ENCODE measurements at regions not wholly inside any gene's neighbourhood (a gene's known extent, or its start where the extent isn't known, plus 50 kb on each side); places are given as distances from the start of the nearest gene placed in this dataset.

DNA sequence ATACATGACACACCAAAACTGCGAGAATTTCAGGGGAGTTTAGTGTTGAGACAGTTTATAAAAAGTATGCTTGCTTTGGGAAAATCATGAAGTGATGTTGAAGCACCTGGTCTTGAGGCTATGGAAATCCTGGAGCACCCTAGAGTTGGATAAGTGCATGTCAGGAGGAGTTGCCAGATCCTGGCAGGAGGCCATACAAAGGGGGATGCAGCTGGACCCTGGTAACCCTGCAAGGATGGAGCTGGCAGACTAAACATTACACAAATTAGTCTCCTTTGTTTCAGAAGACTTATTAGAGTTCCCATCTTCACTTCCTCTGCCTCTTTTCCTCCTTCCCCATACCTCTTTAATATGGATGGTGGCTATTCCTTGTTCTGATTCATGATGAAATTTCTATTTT, 907.0 kb downstream of the BCL11B start:
- 0% methylated on average over 1 of the region's 1 CpG for WGBS (ENCODE audit: low lambda C conversion rate)
- Histone ChIP-seq H3K79me2 (ENCODE audit: insufficient read depth) (no peaks in the 10 kb centered on the region), H3K27me3 (ENCODE audit: insufficient read depth) (no peaks in the 10 kb centered on the region), H3K4me2 (no peak overlapping the region), H3K9ac (no peak overlapping the region), H3K27ac (ENCODE audit: low read depth in 2 of 2, low read length in 1 of 2) (no peak overlapping the region), H2AFZ (ENCODE audit: low read depth) (no peak overlapping the region), H3K4me1 (ENCODE audit: control insufficient read depth in 1 of 2, insufficient read depth in 2 of 2, low read depth in 1 of 2, low read length in 1 of 2) (no peaks in the 10 kb centered on the region), H3F3A (replicated peaks; ENCODE audit: insufficient read depth) (no peaks in the 10 kb centered on the region), H3K36me3 (replicated peaks in 1 of 2; ENCODE audit: control insufficient read depth in 1 of 2, insufficient read depth in 2 of 2, low read length in 1 of 2) (no peaks in the 10 kb centered on the region), H3K9me3 (no peaks in the 10 kb centered on the region), H4K20me1 (ENCODE audit: insufficient read depth) (no peaks in the 10 kb centered on the region), H3K9me2 (no peaks in the 10 kb centered on the region), H3K4me3 (ENCODE audit: low read depth in 2 of 2, low read length in 1 of 2) (no peak overlapping the region)
- no peak for TF ChIP-seq FOXJ3 (CRISPR knock-in tag; IDR thresholded peaks at IDR 0.05)
- TF ChIP-seq, protein P1, sequence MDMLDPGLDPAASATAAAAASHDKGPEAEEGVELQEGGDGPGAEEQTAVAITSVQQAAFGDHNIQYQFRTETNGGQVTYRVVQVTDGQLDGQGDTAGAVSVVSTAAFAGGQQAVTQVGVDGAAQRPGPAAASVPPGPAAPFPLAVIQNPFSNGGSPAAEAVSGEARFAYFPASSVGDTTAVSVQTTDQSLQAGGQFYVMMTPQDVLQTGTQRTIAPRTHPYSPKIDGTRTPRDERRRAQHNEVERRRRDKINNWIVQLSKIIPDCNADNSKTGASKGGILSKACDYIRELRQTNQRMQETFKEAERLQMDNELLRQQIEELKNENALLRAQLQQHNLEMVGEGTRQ (IDR thresholded peaks at IDR 0.05; ENCODE audit: borderline replicate concordance, low read depth, low read length), result no peak
- no peak for TF ChIP-seq FOXM1 (IDR thresholded peaks at IDR 0.05; ENCODE audit: low read depth)
- ChIA-PET CTCF (no interaction called here), POLR2A (no interaction called here)
- no peak for DNase-seq

DNA sequence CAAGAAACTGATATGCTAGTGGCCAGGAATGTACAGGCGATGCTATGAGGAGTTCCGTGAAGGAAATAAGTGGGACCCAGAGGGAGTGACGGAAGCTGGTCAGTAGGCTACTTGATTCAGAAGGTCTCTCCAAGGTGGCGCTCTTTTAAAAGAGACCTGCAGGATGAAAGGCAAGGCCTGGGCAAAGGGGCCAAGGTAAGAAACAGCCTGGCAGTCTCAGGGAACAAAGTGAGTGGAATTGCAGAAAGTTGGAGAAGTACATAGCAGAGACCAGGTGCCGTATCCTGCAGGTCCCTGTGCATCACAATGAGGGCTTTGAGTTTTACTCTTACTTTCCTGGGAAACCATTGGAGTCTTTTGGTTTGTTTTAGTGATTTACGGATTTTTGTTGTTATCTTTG, 905.6 kb downstream of the BCL11B start:
- DNase-seq, result no peak
- Histone ChIP-seq H3K4me1 (ENCODE audit: control insufficient read depth in 1 of 2, insufficient read depth in 2 of 2, low read depth in 1 of 2, low read length in 1 of 2) (no peaks in the 10 kb centered on the region), H3K9ac (no peak overlapping the region), H3F3A (replicated peaks; ENCODE audit: insufficient read depth) (no peaks in the 10 kb centered on the region), H3K9me2 (no peaks in the 10 kb centered on the region), H3K79me2 (ENCODE audit: insufficient read depth) (no peaks in the 10 kb centered on the region), H3K9me3 (no peaks in the 10 kb centered on the region), H3K36me3 (replicated peaks in 1 of 2; ENCODE audit: control insufficient read depth in 1 of 2, insufficient read depth in 2 of 2, low read length in 1 of 2) (no peaks in the 10 kb centered on the region), H3K4me2 (no peak overlapping the region), H4K20me1 (ENCODE audit: insufficient read depth) (no peaks in the 10 kb centered on the region), H3K4me3 (ENCODE audit: low read depth in 2 of 2, low read length in 1 of 2) (no peak overlapping the region), H2AFZ (ENCODE audit: low read depth) (no peak overlapping the region), H3K27ac (ENCODE audit: low read depth in 2 of 2, low read length in 1 of 2) (no peak overlapping the region), H3K27me3 (ENCODE audit: insufficient read depth) (no peaks in the 10 kb centered on the region)
- WGBS (ENCODE audit: low lambda C conversion rate), result 6% methylated on average over 6 of the region's 6 CpGs
- ChIA-PET POLR2A (no interaction called here), CTCF (no interaction called here)
- no peak for TF ChIP-seq NFIC (IDR thresholded peaks at IDR 0.05; ENCODE audit: borderline replicate concordance)
- TF ChIP-seq TAF1 (IDR thresholded peaks at IDR 0.05; ENCODE audit: borderline replicate concordance, low read depth, low read length), result no peak
- TF ChIP-seq FOSL2 (IDR thresholded peaks at IDR 0.05; ENCODE audit: borderline replicate concordance, low read depth), result no peak
- TF ChIP-seq MAX (IDR thresholded peaks at IDR 0.05; ENCODE audit: low read depth), result no peak
- no peak for TF ChIP-seq FOXJ3 (CRISPR knock-in tag; IDR thresholded peaks at IDR 0.05)
- no peak for TF ChIP-seq MEF2A (IDR thresholded peaks at IDR 0.05; ENCODE audit: borderline replicate concordance, low read depth)
- TF ChIP-seq RXRA (IDR thresholded peaks at IDR 0.05; ENCODE audit: borderline replicate concordance, low read depth), result no peak

DNA sequence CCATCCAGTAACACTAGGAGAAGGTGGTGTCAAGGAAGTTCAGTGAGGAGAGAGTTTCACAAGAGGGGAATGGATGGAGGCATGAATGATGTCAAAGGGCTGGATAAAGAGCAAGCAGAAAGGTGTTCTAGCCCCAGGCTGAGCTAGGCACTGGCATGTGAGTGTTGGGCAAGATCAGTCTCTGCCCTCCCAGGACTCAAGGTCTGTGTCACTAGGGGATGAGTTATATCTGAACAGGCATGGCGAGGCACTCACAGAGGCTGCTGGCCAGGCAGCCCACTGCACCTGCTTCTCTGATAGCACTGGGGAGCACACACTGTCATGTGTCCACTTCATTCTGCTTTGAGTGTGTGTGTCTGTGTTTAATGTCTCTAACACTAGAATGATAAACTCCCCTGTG, 903.8 kb downstream of the BCL11B start:
- WGBS (ENCODE audit: low lambda C conversion rate), result no CpG with 5 or more reads among the region's 1 CpG
- H3K4me2 ChIP-seq, result no peak overlapping the region
- H3K9me3 ChIP-seq, result no peaks in the 10 kb centered on the region
- H3K9ac ChIP-seq, result no peak overlapping the region
- H3K4me3 ChIP-seq (ENCODE audit: low read depth in 2 of 2, low read length in 1 of 2), result no peak overlapping the region
- no peaks in the 10 kb centered on the region for H3K27me3 ChIP-seq (ENCODE audit: insufficient read depth)
- no peaks in the 10 kb centered on the region for H4K20me1 ChIP-seq (ENCODE audit: insufficient read depth)
- no peaks in the 10 kb centered on the region for H3K79me2 ChIP-seq (ENCODE audit: insufficient read depth)
- CTCF ChIA-PET, result no interaction called here
- H3F3A ChIP-seq (replicated peaks; ENCODE audit: insufficient read depth), result no peaks in the 10 kb centered on the region
- no peaks in the 10 kb centered on the region for H3K4me1 ChIP-seq (ENCODE audit: control insufficient read depth in 1 of 2, insufficient read depth in 2 of 2, low read depth in 1 of 2, low read length in 1 of 2)
- H3K9me2 ChIP-seq, result no peaks in the 10 kb centered on the region
- H3K27ac ChIP-seq (ENCODE audit: low read depth in 2 of 2, low read length in 1 of 2), result no peak overlapping the region
- POLR2A ChIA-PET, result no interaction called here
- no peak overlapping the region for H2AFZ ChIP-seq (ENCODE audit: low read depth)
- no peak for DNase-seq
- no peaks in the 10 kb centered on the region for H3K36me3 ChIP-seq (replicated peaks in 1 of 2; ENCODE audit: control insufficient read depth in 1 of 2, insufficient read depth in 2 of 2, low read length in 1 of 2)
- TF ChIP-seq JUND (IDR thresholded peaks at IDR 0.05), result no peak
- no peak for TF ChIP-seq RFX5 (IDR thresholded peaks at IDR 0.05; ENCODE audit: low read length)
- TF ChIP-seq NRF1 (IDR thresholded peaks at IDR 0.05; ENCODE audit: low read depth, low read length), result no peak
- TF ChIP-seq GABPA (IDR thresholded peaks at IDR 0.05; ENCODE audit: low read depth), result no peak
- no peak for TF ChIP-seq POLR2AphosphoS5 (IDR thresholded peaks at IDR 0.05; ENCODE audit: low read depth, low read length)
- no peak for TF ChIP-seq CHD2 (IDR thresholded peaks at IDR 0.05; ENCODE audit: low read length, partially characterized antibody)
- TF ChIP-seq RXRA (IDR thresholded peaks at IDR 0.05; ENCODE audit: borderline replicate concordance, low read depth), result no peak
- TF ChIP-seq, protein P1 (IDR thresholded peaks at IDR 0.05; ENCODE audit: borderline replicate concordance, low read depth, low read length), result no peak
- TF ChIP-seq, protein P2, sequence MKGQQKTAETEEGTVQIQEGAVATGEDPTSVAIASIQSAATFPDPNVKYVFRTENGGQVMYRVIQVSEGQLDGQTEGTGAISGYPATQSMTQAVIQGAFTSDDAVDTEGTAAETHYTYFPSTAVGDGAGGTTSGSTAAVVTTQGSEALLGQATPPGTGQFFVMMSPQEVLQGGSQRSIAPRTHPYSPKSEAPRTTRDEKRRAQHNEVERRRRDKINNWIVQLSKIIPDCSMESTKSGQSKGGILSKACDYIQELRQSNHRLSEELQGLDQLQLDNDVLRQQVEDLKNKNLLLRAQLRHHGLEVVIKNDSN (IDR thresholded peaks at IDR 0.05; ENCODE audit: borderline replicate concordance, low read depth), result no peak

All from SK-N-SH (cell line).